ENCODE measurements at regions not wholly inside any gene's neighbourhood (a gene's known extent, or its start where the extent isn't known, plus 50 kb on each side); places are given as distances from the start of the nearest gene placed in this dataset.

GRCh38 chr2:220117025-220117424 lies 489.6 kb downstream of the SLC4A3 start:
- no peaks in the 10 kb centered on the region for H3K79me2 ChIP-seq (ENCODE audit: insufficient read depth, low read length)
- no peak overlapping the region for H3T11ph ChIP-seq (ENCODE audit: low read length)
- no peak overlapping the region for H2BK20ac ChIP-seq (ENCODE audit: low read depth, low read length, poor library complexity, severe bottlenecking)
- no peak overlapping the region for H3K18ac ChIP-seq (ENCODE audit: insufficient read length, low read depth, low read length)
- no peak overlapping the region for H3K23ac ChIP-seq (ENCODE audit: insufficient read length, low read depth, low read length)
- no peak overlapping the region for H3K56ac ChIP-seq (ENCODE audit: insufficient read length, low read depth, low read length)
- H3K36me3 Mint-ChIP-seq (ENCODE audit: insufficient read depth in 1 of 3, low read depth in 3 of 3): peaks cover 0 to 3% (median 2%) of the 10 kb centered on the region in 3 experiments; a peak in 2 of 7 replicates
- H3K27me3 ChIP-seq (ENCODE audit: insufficient read depth, low read length): no peaks in the 10 kb centered on the region
- no peak for DNase-seq
- no peak overlapping the region for H2BK12ac ChIP-seq (ENCODE audit: insufficient read length, low read depth, low read length)
- no peak overlapping the region for H3K4me2 ChIP-seq (ENCODE audit: insufficient read depth, insufficient read length, low read length)
- H3K4ac ChIP-seq (ENCODE audit: low read depth, low read length): no peak overlapping the region
- H3K9ac ChIP-seq (ENCODE audit: extremely low read depth, insufficient read length, low read length): no peak overlapping the region
- no peak overlapping the region for H4K8ac ChIP-seq (replicated peaks; ENCODE audit: insufficient read length, low read depth, low read length)
- no peaks in the 10 kb centered on the region for H3K4me1 ChIP-seq (ENCODE audit: insufficient read depth, low read length)
- TF ChIP-seq, protein P1, sequence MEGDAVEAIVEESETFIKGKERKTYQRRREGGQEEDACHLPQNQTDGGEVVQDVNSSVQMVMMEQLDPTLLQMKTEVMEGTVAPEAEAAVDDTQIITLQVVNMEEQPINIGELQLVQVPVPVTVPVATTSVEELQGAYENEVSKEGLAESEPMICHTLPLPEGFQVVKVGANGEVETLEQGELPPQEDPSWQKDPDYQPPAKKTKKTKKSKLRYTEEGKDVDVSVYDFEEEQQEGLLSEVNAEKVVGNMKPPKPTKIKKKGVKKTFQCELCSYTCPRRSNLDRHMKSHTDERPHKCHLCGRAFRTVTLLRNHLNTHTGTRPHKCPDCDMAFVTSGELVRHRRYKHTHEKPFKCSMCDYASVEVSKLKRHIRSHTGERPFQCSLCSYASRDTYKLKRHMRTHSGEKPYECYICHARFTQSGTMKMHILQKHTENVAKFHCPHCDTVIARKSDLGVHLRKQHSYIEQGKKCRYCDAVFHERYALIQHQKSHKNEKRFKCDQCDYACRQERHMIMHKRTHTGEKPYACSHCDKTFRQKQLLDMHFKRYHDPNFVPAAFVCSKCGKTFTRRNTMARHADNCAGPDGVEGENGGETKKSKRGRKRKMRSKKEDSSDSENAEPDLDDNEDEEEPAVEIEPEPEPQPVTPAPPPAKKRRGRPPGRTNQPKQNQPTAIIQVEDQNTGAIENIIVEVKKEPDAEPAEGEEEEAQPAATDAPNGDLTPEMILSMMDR (conservative IDR thresholded peaks at IDR 0.05): no peak
- H2BK5ac ChIP-seq (ENCODE audit: insufficient read length, low read length): no peak overlapping the region
- no peak overlapping the region for H2AFZ ChIP-seq (ENCODE audit: low read length)
- no peaks in the 10 kb centered on the region for H3K9me3 ChIP-seq (ENCODE audit: control insufficient read depth, low read depth, low read length)
- no peaks in the 10 kb centered on the region for H4K20me1 ChIP-seq (ENCODE audit: control insufficient read depth, insufficient read depth, insufficient read length)
- H4K5ac ChIP-seq (ENCODE audit: insufficient read length, low read depth, low read length): no peak overlapping the region
- no peak overlapping the region for H2BK120ac ChIP-seq (ENCODE audit: low read depth, low read length, poor library complexity, severe bottlenecking)
- H3K9me3 Mint-ChIP-seq: peaks cover 7 to 13% of the 10 kb centered on the region in 2 experiments; a peak in 4 of 5 replicates
- H2BK15ac ChIP-seq (ENCODE audit: low read depth, low read length): no peak overlapping the region
- no peak overlapping the region for H3K4me3 Mint-ChIP-seq
- no peaks in the 10 kb centered on the region for H3K79me1 ChIP-seq (ENCODE audit: insufficient read depth, low read depth, low read length, poor library complexity, severe bottlenecking)
- no peak overlapping the region for H2AK5ac ChIP-seq (ENCODE audit: insufficient read length, low read length)
- WGBS (ENCODE audit: extremely low coverage, insufficient read length, low lambda C conversion rate): no CpG with 5 or more reads among the region's 5 CpGs
- H3K27ac Mint-ChIP-seq: peak overlapping the region in 1 of 3 experiments; percentile 32; a peak in 1 of 7 replicates
- peaks cover 3% of the 10 kb centered on the region; the same call in 1 of the 2 replicates for H3K27me3 Mint-ChIP-seq (ENCODE audit: low read depth)
- no peaks in the 10 kb centered on the region for H3K4me1 Mint-ChIP-seq
- H3K23me2 ChIP-seq (ENCODE audit: insufficient read length, low read depth, low read length, poor library complexity, severe bottlenecking): no peaks in the 10 kb centered on the region
- no peak overlapping the region for H3K27ac ChIP-seq (ENCODE audit: insufficient read length, low read depth, low read length)
- no peak overlapping the region for H4K91ac ChIP-seq (ENCODE audit: insufficient read length, low read depth, low read length)
- H3K14ac ChIP-seq (ENCODE audit: insufficient read depth, low read length): no peak overlapping the region
